ENCODE measurements at regions not wholly inside any gene's neighbourhood (a gene's known extent, or its start where the extent isn't known, plus 50 kb on each side); places are given as distances from the start of the nearest gene placed in this dataset.
"Not testable (repeated sequence)": the region's sequence is repeated elsewhere in the genome, so short reads cannot be mapped to it uniquely, and the experiment has no call there.

- TF ChIP-seq ZFX (IDR thresholded peaks at IDR 0.05; ENCODE audit: borderline replicate concordance): not testable (repeated sequence)
- TF ChIP-seq, protein P1, sequence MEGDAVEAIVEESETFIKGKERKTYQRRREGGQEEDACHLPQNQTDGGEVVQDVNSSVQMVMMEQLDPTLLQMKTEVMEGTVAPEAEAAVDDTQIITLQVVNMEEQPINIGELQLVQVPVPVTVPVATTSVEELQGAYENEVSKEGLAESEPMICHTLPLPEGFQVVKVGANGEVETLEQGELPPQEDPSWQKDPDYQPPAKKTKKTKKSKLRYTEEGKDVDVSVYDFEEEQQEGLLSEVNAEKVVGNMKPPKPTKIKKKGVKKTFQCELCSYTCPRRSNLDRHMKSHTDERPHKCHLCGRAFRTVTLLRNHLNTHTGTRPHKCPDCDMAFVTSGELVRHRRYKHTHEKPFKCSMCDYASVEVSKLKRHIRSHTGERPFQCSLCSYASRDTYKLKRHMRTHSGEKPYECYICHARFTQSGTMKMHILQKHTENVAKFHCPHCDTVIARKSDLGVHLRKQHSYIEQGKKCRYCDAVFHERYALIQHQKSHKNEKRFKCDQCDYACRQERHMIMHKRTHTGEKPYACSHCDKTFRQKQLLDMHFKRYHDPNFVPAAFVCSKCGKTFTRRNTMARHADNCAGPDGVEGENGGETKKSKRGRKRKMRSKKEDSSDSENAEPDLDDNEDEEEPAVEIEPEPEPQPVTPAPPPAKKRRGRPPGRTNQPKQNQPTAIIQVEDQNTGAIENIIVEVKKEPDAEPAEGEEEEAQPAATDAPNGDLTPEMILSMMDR (IDR thresholded peaks at IDR 0.05): not testable (repeated sequence)
Observed at GRCh38 chr5:114148728-114149127, 213.1 kb upstream of the KCNN2 start.
